Large intestine (tissue), 3 donors: ENCODE measurements at regions not wholly inside any gene's neighbourhood (a gene's known extent, or its start where the extent isn't known, plus 50 kb on each side); places are given as distances from the start of the nearest gene placed in this dataset.

ENCODE experiments used
- DNase-seq, 2 donors: peaks; one replicate each; pipeline versions ENCODE4 v3.0.0 to v3.0.0-alpha.2; 2013
- H3K27ac ChIP-seq: one replicate; pipeline ENCODE4 v1.5.1; 2013; ENCODE audit warnings: low read length
- H3K27me3 ChIP-seq: 2 replicates; pipeline ENCODE4 v1.6.1; 2013; ENCODE audit warnings: low read length; ENCODE audit not compliant: control insufficient read depth, insufficient read depth
- H3K36me3 ChIP-seq: 2 replicates; pipeline ENCODE4 v1.6.1; 2013; ENCODE audit warnings: low read length; ENCODE audit not compliant: control insufficient read depth, insufficient read depth
- H3K4me1 ChIP-seq: one replicate; pipeline ENCODE4 v1.6.1; 2013; ENCODE audit warnings: low read length; ENCODE audit not compliant: control insufficient read depth, insufficient read depth
- H3K4me3 ChIP-seq: one replicate; pipeline ENCODE4 v1.5.1; 2013; ENCODE audit warnings: low read length
- H3K9me3 ChIP-seq: one replicate; pipeline ENCODE4 v1.6.1; 2013; ENCODE audit warnings: mild to moderate bottlenecking, low read depth, low read length, moderate library complexity; ENCODE audit not compliant: control insufficient read depth
- WGBS: methylation state at CpG from one replicate; pipeline ENCODE4 v1.1.5; 2013; ENCODE audit warnings: low lambda C conversion rate; ENCODE audit not compliant: insufficient coverage; 5-methylcytosine and 5-hydroxymethylcytosine counted together

- H3K4me1 ChIP-seq = no peaks in the 10 kb centered on the region
- no peaks in the 10 kb centered on the region for H3K27me3 ChIP-seq
- no peaks in the 10 kb centered on the region for H3K36me3 ChIP-seq
- H3K27ac ChIP-seq = no peak overlapping the region
- H3K4me3 ChIP-seq = no peak overlapping the region
- no peak for DNase-seq
- WGBS = no CpG with 5 or more reads among the region's 5 CpGs
- H3K9me3 ChIP-seq = no peaks in the 10 kb centered on the region
Observed at GRCh38 chr15:100824211-100824610, 55.4 kb upstream of the ALDH1A3 start.

- DNase-seq = no peak
- WGBS = 60% methylated on average over 1 of the region's 1 CpG
- Histone ChIP-seq H3K27me3 (no peaks in the 10 kb centered on the region), H3K36me3 (no peaks in the 10 kb centered on the region), H3K4me1 (no peaks in the 10 kb centered on the region), H3K9me3 (no peaks in the 10 kb centered on the region), H3K4me3 (no peak overlapping the region), H3K27ac (no peak overlapping the region)
Observed at GRCh38 chr15:100829457-100829856, 50.2 kb upstream of the ALDH1A3 start.
